OCI-LY1 (cell line): ENCODE measurements at regions not wholly inside any gene's neighbourhood (a gene's known extent, or its start where the extent isn't known, plus 50 kb on each side); places are given as distances from the start of the nearest gene placed in this dataset.
"Not testable (repeated sequence)": the region's sequence is repeated elsewhere in the genome, so short reads cannot be mapped to it uniquely, and the experiment has no call there.

ENCODE experiments used
- H2AFZ ChIP-seq: fragments of 200-600 bp; sonication (generic), shearing (Covaris generic); 2 replicates; pipeline ENCODE4 v1.6.0; 2014; ENCODE audit warnings: antibody characterized with exemption, mild to moderate bottlenecking, low read length
- H3F3A ChIP-seq: fragments of 200-600 bp; sonication (generic), shearing (Covaris generic); 2 replicates; pipeline ENCODE4 v1.6.0; 2014; ENCODE audit warnings: mild to moderate bottlenecking, antibody characterized with exemption, low read length, moderate library complexity; ENCODE audit not compliant: insufficient read depth
- H3K27ac ChIP-seq: fragments of 200-600 bp; sonication (generic); 2 replicates; pipeline ENCODE4 v1.5.1; 2014; ENCODE audit warnings: low read length, mixed run types, mild to moderate bottlenecking, low read depth; ENCODE audit not compliant: poor library complexity, severe bottlenecking
- H3K27me3 ChIP-seq: fragments of 200-600 bp; sonication (generic); 2 replicates; pipeline ENCODE4 v1.6.0; 2014; ENCODE audit warnings: antibody characterized with exemption, mild to moderate bottlenecking, low read length, moderate library complexity; ENCODE audit not compliant: insufficient read depth
- H3K36me3 ChIP-seq: fragments of 200-600 bp; sonication (generic); 2 replicates; pipeline ENCODE4 v1.6.1; 2014; ENCODE audit warnings: mild to moderate bottlenecking, antibody characterized with exemption, low read length, moderate library complexity, mixed read lengths; ENCODE audit not compliant: insufficient read depth
- H3K4me1 ChIP-seq: fragments of 200-600 bp; sonication (generic); 2 replicates; pipeline ENCODE4 v1.5.1; 2014; ENCODE audit warnings: mild to moderate bottlenecking, low read length, moderate library complexity; ENCODE audit not compliant: insufficient read depth, severe bottlenecking
- H3K4me2 ChIP-seq: fragments of 200-600 bp; sonication (generic), shearing (Covaris generic); 2 replicates; pipeline ENCODE4 v1.6.1; 2014; ENCODE audit warnings: low read length
- H3K4me3 ChIP-seq: fragments of 200-600 bp; sonication (generic); 2 replicates; pipeline ENCODE4 v1.5.1; 2014; ENCODE audit warnings: low read length, low read depth, mild to moderate bottlenecking, mixed read lengths; ENCODE audit not compliant: poor library complexity, severe bottlenecking
- H3K79me2 ChIP-seq: fragments of 200-600 bp; shearing (Covaris generic); 2 replicates; pipeline ENCODE4 v1.6.1; 2016; ENCODE audit warnings: mixed run types, low read length, mixed read lengths; ENCODE audit not compliant: insufficient read depth
- H3K9ac ChIP-seq: fragments of 200-600 bp; sonication (generic), shearing (Covaris generic); 2 replicates; pipeline ENCODE4 v1.6.1; 2014; ENCODE audit warnings: mild to moderate bottlenecking, low read length, mixed read lengths
- H3K9me2 ChIP-seq: fragments of 200-600 bp; sonication (generic), shearing (Covaris generic); 2 replicates; pipeline ENCODE4 v1.6.1; 2014; ENCODE audit warnings: low read depth, mild to moderate bottlenecking, low read length, mixed read lengths
- H3K9me3 ChIP-seq: fragments of 200-600 bp; shearing (Covaris generic); 2 replicates; pipeline ENCODE4 v1.6.1; 2014; ENCODE audit warnings: low read length, mixed read lengths
- H4K20me1 ChIP-seq: fragments of 200-600 bp; sonication (generic), shearing (Covaris generic); 2 replicates; pipeline ENCODE4 v1.6.0; 2016; ENCODE audit warnings: mild to moderate bottlenecking, low read length; ENCODE audit not compliant: insufficient read depth
- EZH2 ChIP-seq: fragments of 200-600 bp; sonication (generic), shearing (Covaris generic); IDR thresholded peaks from 2 replicates; pipeline ENCODE4 v1.8.0; 2017; ENCODE audit warnings: borderline replicate concordance, mixed run types, mild to moderate bottlenecking, antibody characterized with exemption, low read length, moderate library complexity, mixed read lengths
- TF ChIP-seq, protein P1 (sequence below): fragments of 200-600 bp; sonication (generic), shearing (Covaris generic); IDR thresholded peaks from 2 replicates; pipeline ENCODE4 v1.5.1; 2017; ENCODE audit warnings: mild to moderate bottlenecking, antibody characterized with exemption, low read length, moderate library complexity, mixed read lengths

DNA sequence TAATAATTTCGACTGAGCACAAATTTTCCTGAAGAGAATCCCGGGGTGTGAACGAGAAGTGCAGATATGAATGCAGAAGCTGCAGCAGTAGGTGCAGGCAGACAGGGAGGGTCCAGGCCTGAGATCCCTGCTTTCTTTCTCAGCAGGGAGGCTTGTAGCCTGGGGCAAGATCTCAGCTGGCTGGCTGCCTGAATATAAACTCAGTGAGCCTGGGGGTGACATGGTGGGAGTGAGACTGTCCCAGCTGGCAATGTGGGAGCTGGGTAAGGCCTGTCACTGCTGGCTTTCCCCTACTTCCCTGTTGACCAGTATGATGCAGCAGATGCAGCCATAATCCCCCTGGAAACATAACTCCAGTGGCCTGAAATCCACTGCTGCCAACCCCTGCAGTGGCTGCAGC is 325.2 kb downstream of the CETN3 start:
- H3F3A ChIP-seq: no peaks in the 10 kb centered on the region
- no peak overlapping the region for H2AFZ ChIP-seq
- H3K36me3 ChIP-seq: no peaks in the 10 kb centered on the region
- H3K27ac ChIP-seq: no peak overlapping the region
- H3K9me2 ChIP-seq: no peaks in the 10 kb centered on the region
- H3K4me2 ChIP-seq: no peak overlapping the region
- H3K27me3 ChIP-seq: no peaks in the 10 kb centered on the region
- H3K4me3 ChIP-seq: no peak overlapping the region
- no peaks in the 10 kb centered on the region for H3K4me1 ChIP-seq
- H3K79me2 ChIP-seq: no peaks in the 10 kb centered on the region
- no peaks in the 10 kb centered on the region for H4K20me1 ChIP-seq
- no peak overlapping the region for H3K9ac ChIP-seq
- no peak for TF ChIP-seq EZH2
- H3K9me3 ChIP-seq: no peaks in the 10 kb centered on the region

DNA sequence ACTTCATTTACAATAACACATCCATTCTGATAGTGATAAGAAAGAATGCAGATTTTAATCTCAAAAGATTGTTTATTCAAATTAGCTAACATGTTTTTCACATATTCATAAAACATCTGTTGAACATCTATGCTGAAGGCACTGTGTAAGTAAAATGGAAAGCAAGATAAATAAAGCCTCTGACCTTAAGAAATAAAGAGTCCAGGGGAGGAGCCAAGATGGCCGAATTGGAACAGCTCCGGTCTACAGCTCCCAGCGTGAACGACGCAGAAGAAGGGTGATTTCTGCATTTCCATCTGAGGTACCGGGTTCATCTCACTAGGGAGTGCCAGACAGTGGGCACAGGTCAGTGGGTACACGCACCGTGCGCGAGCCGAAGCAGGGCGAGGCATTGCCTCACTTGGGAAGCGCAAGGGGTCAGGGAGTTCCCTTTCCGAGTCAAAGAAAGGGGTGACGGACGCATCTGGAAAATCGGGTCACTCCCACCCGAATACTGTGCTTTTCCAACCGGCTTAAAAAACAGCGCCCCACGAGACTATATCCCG is 336.5 kb downstream of the CETN3 start:
- not testable (repeated sequence) for H3K9me3 ChIP-seq, H2AFZ ChIP-seq, H4K20me1 ChIP-seq, H3K27me3 ChIP-seq, H3K4me1 ChIP-seq, H3K9me2 ChIP-seq, H3K27ac ChIP-seq, H3F3A ChIP-seq, H3K4me3 ChIP-seq, H3K79me2 ChIP-seq, H3K36me3 ChIP-seq, H3K4me2 ChIP-seq, H3K9ac ChIP-seq

DNA sequence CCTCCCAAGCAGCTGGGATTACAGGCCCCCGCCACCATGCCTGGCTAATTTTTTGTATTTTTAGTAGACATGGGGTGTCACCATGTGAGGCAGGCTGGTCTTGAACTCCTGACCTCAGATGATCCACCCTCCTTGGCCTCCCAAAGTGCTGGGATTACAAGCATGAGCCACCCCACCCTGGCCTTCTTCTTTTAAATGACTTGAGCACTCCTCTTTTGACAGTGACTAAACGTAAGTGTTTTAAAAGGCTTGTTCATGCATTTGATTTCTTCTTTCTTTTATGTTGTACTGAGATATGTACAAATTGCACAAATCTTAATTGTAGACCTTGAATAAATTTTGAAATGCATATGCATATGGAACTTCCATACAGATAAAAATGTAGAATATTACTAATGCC is 337.9 kb downstream of the CETN3 start:
- Histone ChIP-seq H2AFZ (no peak overlapping the region), H3K9ac (no peak overlapping the region), H3K9me2 (no peaks in the 10 kb centered on the region), H3F3A (no peaks in the 10 kb centered on the region), H3K4me2 (no peak overlapping the region), H3K9me3 (no peaks in the 10 kb centered on the region), H3K4me3 (no peak overlapping the region), H3K36me3 (no peaks in the 10 kb centered on the region), H3K79me2 (no peaks in the 10 kb centered on the region), H3K4me1 (no peaks in the 10 kb centered on the region), H3K27ac (no peak overlapping the region), H3K27me3 (no peaks in the 10 kb centered on the region), H4K20me1 (no peaks in the 10 kb centered on the region)
- no peak for TF ChIP-seq EZH2
- TF ChIP-seq, protein P1, sequence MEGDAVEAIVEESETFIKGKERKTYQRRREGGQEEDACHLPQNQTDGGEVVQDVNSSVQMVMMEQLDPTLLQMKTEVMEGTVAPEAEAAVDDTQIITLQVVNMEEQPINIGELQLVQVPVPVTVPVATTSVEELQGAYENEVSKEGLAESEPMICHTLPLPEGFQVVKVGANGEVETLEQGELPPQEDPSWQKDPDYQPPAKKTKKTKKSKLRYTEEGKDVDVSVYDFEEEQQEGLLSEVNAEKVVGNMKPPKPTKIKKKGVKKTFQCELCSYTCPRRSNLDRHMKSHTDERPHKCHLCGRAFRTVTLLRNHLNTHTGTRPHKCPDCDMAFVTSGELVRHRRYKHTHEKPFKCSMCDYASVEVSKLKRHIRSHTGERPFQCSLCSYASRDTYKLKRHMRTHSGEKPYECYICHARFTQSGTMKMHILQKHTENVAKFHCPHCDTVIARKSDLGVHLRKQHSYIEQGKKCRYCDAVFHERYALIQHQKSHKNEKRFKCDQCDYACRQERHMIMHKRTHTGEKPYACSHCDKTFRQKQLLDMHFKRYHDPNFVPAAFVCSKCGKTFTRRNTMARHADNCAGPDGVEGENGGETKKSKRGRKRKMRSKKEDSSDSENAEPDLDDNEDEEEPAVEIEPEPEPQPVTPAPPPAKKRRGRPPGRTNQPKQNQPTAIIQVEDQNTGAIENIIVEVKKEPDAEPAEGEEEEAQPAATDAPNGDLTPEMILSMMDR: no peak

DNA sequence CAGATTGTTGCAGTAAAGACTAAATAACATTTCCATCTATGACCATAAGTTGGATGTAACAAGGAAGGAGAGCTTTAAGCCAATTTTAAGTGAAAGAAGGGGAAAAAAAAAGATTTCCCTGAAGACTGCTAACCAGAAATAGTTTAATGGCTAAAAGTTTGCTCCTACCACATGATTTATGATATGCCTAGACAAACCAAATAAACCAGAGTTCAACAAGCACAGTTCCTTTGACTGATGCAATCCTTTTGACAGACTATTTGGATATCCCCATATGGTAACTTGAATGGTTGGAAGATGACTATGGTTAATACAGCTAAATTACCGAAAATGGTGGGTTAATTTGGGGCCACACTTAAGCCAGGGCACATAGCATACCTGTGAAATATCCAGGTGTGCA is 338.5 kb downstream of the CETN3 start:
- no peak for TF ChIP-seq EZH2
- TF ChIP-seq, protein P1: no peak
- H3K27ac ChIP-seq: no peak overlapping the region
- H3K27me3 ChIP-seq: no peaks in the 10 kb centered on the region
- no peak overlapping the region for H2AFZ ChIP-seq
- no peaks in the 10 kb centered on the region for H3K79me2 ChIP-seq
- H3K9me3 ChIP-seq: no peaks in the 10 kb centered on the region
- no peaks in the 10 kb centered on the region for H3K36me3 ChIP-seq
- H3K9ac ChIP-seq: no peak overlapping the region
- no peaks in the 10 kb centered on the region for H3F3A ChIP-seq
- H3K9me2 ChIP-seq: no peaks in the 10 kb centered on the region
- H4K20me1 ChIP-seq: no peaks in the 10 kb centered on the region
- no peaks in the 10 kb centered on the region for H3K4me1 ChIP-seq
- H3K4me2 ChIP-seq: no peak overlapping the region
- H3K4me3 ChIP-seq: no peak overlapping the region
